Natural killer cell (primary cell): ENCODE measurements at regions not wholly inside any gene's neighbourhood (a gene's known extent, or its start where the extent isn't known, plus 50 kb on each side); places are given as distances from the start of the nearest gene placed in this dataset.

Source experiments
- ATAC-seq, 3 donors: fragments of 150-1000 bp in 2 of 3; fragments of 200-7000 bp in 1 of 3; cut with Tn5 transposase; 1 replicate in 1 of 3; 2 replicates in 2 of 3; pipeline ENCODE4 v1.10.0; 2021; ENCODE audit warnings: mild to moderate bottlenecking in 2 of 3, moderate library complexity in 2 of 3
- DNase-seq, 2 donors: peaks; one replicate each; pipeline versions ENCODE4 v3.0.0 to v3.0.0-alpha.2; 2013 to 2021; ENCODE audit warnings: mixed read lengths in 1 of 2
- H3K27ac ChIP-seq: one replicate; pipeline ENCODE4 v1.5.1; 2013; ENCODE audit warnings: mild to moderate bottlenecking, low read length
- H3K27me3 ChIP-seq: one replicate; pipeline ENCODE4 v1.6.1; 2013; ENCODE audit warnings: low read length; ENCODE audit not compliant: control insufficient read depth, insufficient read depth
- H3K36me3 ChIP-seq: one replicate; pipeline ENCODE4 v1.6.1; 2013; ENCODE audit warnings: low read length; ENCODE audit not compliant: control insufficient read depth, insufficient read depth
- H3K4me1 ChIP-seq: one replicate; pipeline ENCODE4 v1.6.1; 2013; ENCODE audit warnings: low read length; ENCODE audit not compliant: control insufficient read depth, insufficient read depth
- H3K4me3 ChIP-seq: one replicate; pipeline ENCODE4 v1.5.1; 2013; ENCODE audit warnings: low read length
- H3K9me3 ChIP-seq: one replicate; pipeline ENCODE4 v1.6.1; 2013; ENCODE audit warnings: low read length; ENCODE audit not compliant: control insufficient read depth, insufficient read depth
- H3K27ac Mint-ChIP-seq, 2 donors: one replicate each; pipeline ENCODE4 v1.8.0; 2022; ENCODE audit warnings: mild to moderate bottlenecking in 2 of 2, mixed read lengths in 2 of 2, moderate library complexity in 1 of 2
- H3K27me3 Mint-ChIP-seq, 2 donors: one replicate each; pipeline ENCODE4 v1.8.0; 2022; ENCODE audit warnings: low read depth in 2 of 2, mixed read lengths in 2 of 2
- H3K36me3 Mint-ChIP-seq: one replicate; pipeline ENCODE4 v1.8.0; 2022; ENCODE audit warnings: mixed read lengths
- H3K4me1 Mint-ChIP-seq, 2 donors: one replicate each; pipeline ENCODE4 v1.8.0; 2022; ENCODE audit warnings: mixed read lengths in 2 of 2
- H3K4me3 Mint-ChIP-seq: one replicate; pipeline ENCODE4 v1.8.0; 2022; ENCODE audit warnings: mild to moderate bottlenecking, moderate library complexity, mixed read lengths
- H3K9me3 Mint-ChIP-seq, 2 donors: one replicate each; pipeline ENCODE4 v1.8.0; 2022; ENCODE audit warnings: mixed read lengths in 2 of 2
- CTCF ChIP-seq: fragments of 200-600 bp; IDR thresholded peaks from one replicate; pipeline ENCODE4 v1.8.0; 2022; ENCODE audit warnings: antibody characterized with exemption
- WGBS: methylation state at CpG from one replicate; pipeline ENCODE4 v1.1.7; 2013; ENCODE audit warnings: missing lambda C conversion rate; ENCODE audit not compliant: insufficient coverage; 5-methylcytosine and 5-hydroxymethylcytosine counted together
- intact Hi-C: fragments of 100-400 bp; cut with micrococcal nuclease; formaldehyde crosslinking; loops from one replicate; pipeline ENCODE4 v1.14.2; 2022

GRCh38 chr4:30380404-30380998 is 339.7 kb upstream of the PCDH7 start:
- no peak for ATAC-seq
- H3K9me3 Mint-ChIP-seq, result peaks cover 11 to 25% of the 10 kb centered on the region in 2 donors
- Histone ChIP-seq H3K4me1 (no peaks in the 10 kb centered on the region), H3K36me3 (no peaks in the 10 kb centered on the region), H3K27me3 (no peaks in the 10 kb centered on the region), H3K4me3 (no peak overlapping the region), H3K27ac (no peak overlapping the region), H3K9me3 (no peaks in the 10 kb centered on the region)
- no peaks in the 10 kb centered on the region for H3K27me3 Mint-ChIP-seq
- no peak overlapping the region for H3K4me3 Mint-ChIP-seq
- H3K4me1 Mint-ChIP-seq, result no peaks in the 10 kb centered on the region
- no peak overlapping the region for H3K27ac Mint-ChIP-seq
- H3K36me3 Mint-ChIP-seq, result peaks cover 7% of the 10 kb centered on the region
- no peak for TF ChIP-seq CTCF
- intact Hi-C loops, result no loop called here
- no peak for DNase-seq
- WGBS, result 72% methylated on average over 4 of the region's 6 CpGs

GRCh38 chr4:30385650-30386049 is 334.5 kb upstream of the PCDH7 start:
- Histone ChIP-seq H3K4me3 (no peak overlapping the region), H3K27ac (no peak overlapping the region), H3K27me3 (no peaks in the 10 kb centered on the region), H3K9me3 (no peaks in the 10 kb centered on the region), H3K36me3 (no peaks in the 10 kb centered on the region), H3K4me1 (no peaks in the 10 kb centered on the region)
- ATAC-seq, result no peak
- Mint-ChIP-seq H3K9me3 (peaks cover 3 to 12% of the 10 kb centered on the region in 2 donors), H3K4me1 (no peaks in the 10 kb centered on the region), H3K27me3 (no peaks in the 10 kb centered on the region), H3K4me3 (no peak overlapping the region), H3K27ac (no peak overlapping the region), H3K36me3 (peaks cover 7% of the 10 kb centered on the region)
- WGBS, result no CpG with 5 or more reads among the region's 2 CpGs
- intact Hi-C loops, result no loop called here
- TF ChIP-seq CTCF, result no peak
- DNase-seq, result no peak

- intact Hi-C loops, result no loop called here
- H3K9me3 ChIP-seq, result no peaks in the 10 kb centered on the region
- H3K9me3 Mint-ChIP-seq, result peaks cover 6 to 12% of the 10 kb centered on the region in 2 donors
- no peak for ATAC-seq
- peaks cover 7% of the 10 kb centered on the region for H3K36me3 Mint-ChIP-seq
- no peaks in the 10 kb centered on the region for H3K27me3 ChIP-seq
- H3K36me3 ChIP-seq, result no peaks in the 10 kb centered on the region
- no peaks in the 10 kb centered on the region for H3K4me1 ChIP-seq
- H3K27me3 Mint-ChIP-seq, result no peaks in the 10 kb centered on the region
- WGBS, result 90% methylated on average over 2 of the region's 4 CpGs
- H3K4me3 Mint-ChIP-seq, result no peak overlapping the region
- no peaks in the 10 kb centered on the region for H3K4me1 Mint-ChIP-seq
- TF ChIP-seq CTCF, result no peak
- H3K27ac Mint-ChIP-seq, result no peak overlapping the region
- DNase-seq, result no peak
- no peak overlapping the region for H3K27ac ChIP-seq
- H3K4me3 ChIP-seq, result no peak overlapping the region
Observed at GRCh38 chr4:30386266-30386895, 333.8 kb upstream of the PCDH7 start.

- no peak overlapping the region for H3K27ac ChIP-seq
- WGBS, result 82% methylated on average over 2 of the region's 2 CpGs
- H3K9me3 Mint-ChIP-seq, result peaks cover 13 to 27% of the 10 kb centered on the region in 2 donors
Observed at GRCh38 chr4:30395902-30396301, 324.3 kb upstream of the PCDH7 start.

More at GRCh38 chr4:30395902-30396301, 324.3 kb upstream of the PCDH7 start:
- no peak for TF ChIP-seq CTCF
- no peaks in the 10 kb centered on the region for H3K4me1 Mint-ChIP-seq
- DNase-seq, result no peak
- intact Hi-C loops, result no loop called here
- no peak overlapping the region for H3K4me3 Mint-ChIP-seq
- Histone ChIP-seq H3K9me3 (no peaks in the 10 kb centered on the region), H3K36me3 (no peaks in the 10 kb centered on the region), H3K4me3 (no peak overlapping the region), H3K27me3 (no peaks in the 10 kb centered on the region), H3K4me1 (no peaks in the 10 kb centered on the region)
- H3K27me3 Mint-ChIP-seq, result no peaks in the 10 kb centered on the region
- H3K36me3 Mint-ChIP-seq, result no peaks in the 10 kb centered on the region
- H3K27ac Mint-ChIP-seq, result no peak overlapping the region
- no peak for ATAC-seq
